H1 (cell line): ENCODE measurements at regions not wholly inside any gene's neighbourhood (a gene's known extent, or its start where the extent isn't known, plus 50 kb on each side); places are given as distances from the start of the nearest gene placed in this dataset.

ENCODE experiments used
- CTCF ChIA-PET: fragments of 300-600 bp; sonication (Branson Sonifier 250); formaldehyde crosslinking; loops from one replicate; lab custom pipeline; 2021; ENCODE audit not compliant: partially characterized antibody; lab: Charles Lee
- POLR2A ChIA-PET: fragments of 300-600 bp; sonication (Branson Sonifier 250); formaldehyde crosslinking; loops from one replicate; lab custom pipeline; 2021; ENCODE audit warnings: inconsistent platforms; ENCODE audit not compliant: partially characterized antibody; lab: Charles Lee
- DNase-seq, 2 experiments: peaks; one replicate each; pipeline versions ENCODE4 v3.0.0 to v3.0.0-alpha.2; 2010 to 2022; ENCODE audit warnings: low spot score in 2 of 2, low read depth in 1 of 2, mixed read lengths in 1 of 2
- FAIRE-seq: peaks from 2 replicates; lab custom pipeline; 2011; peaks lifted over from hg19 to GRCh38; lab: Jason Lieb, UNC
- H2AFZ ChIP-seq: 2 replicates; pipeline ENCODE4 v1.8.1; 2012; ENCODE audit warnings: low read length, inconsistent platforms
- H2AK5ac ChIP-seq: 2 replicates; pipeline ENCODE4 v1.6.1; 2013; ENCODE audit warnings: low read depth, low read length
- H2BK120ac ChIP-seq: replicated peaks from 2 replicates; pipeline ENCODE3; 2013; ENCODE audit warnings: low read depth, low read length, inconsistent platforms
- H2BK12ac ChIP-seq: 2 replicates; pipeline ENCODE4 v1.6.1; 2013; ENCODE audit warnings: low read depth, low read length
- H2BK15ac ChIP-seq: 2 replicates; pipeline ENCODE4 v1.6.1; 2013; ENCODE audit warnings: low read length
- H2BK20ac ChIP-seq: 2 replicates; pipeline ENCODE4 v1.6.1; 2013; ENCODE audit warnings: low read length
- H2BK5ac ChIP-seq: 2 replicates; pipeline ENCODE4 v1.6.1; 2013; ENCODE audit warnings: low read depth, low read length
- H3K14ac ChIP-seq: 2 replicates; pipeline ENCODE4 v1.6.1; 2013; ENCODE audit warnings: inconsistent platforms; ENCODE audit not compliant: insufficient read length
- H3K18ac ChIP-seq: 2 replicates; pipeline ENCODE4 v1.6.1; 2013; ENCODE audit warnings: low read length; ENCODE audit errors: extremely low read depth
- H3K23ac ChIP-seq: 2 replicates; pipeline ENCODE4 v1.6.1; 2013; ENCODE audit warnings: inconsistent platforms; ENCODE audit not compliant: insufficient read length
- H3K23me2 ChIP-seq: 2 replicates; pipeline ENCODE4 v1.6.1; 2013; ENCODE audit warnings: low read depth, low read length
- H3K27ac ChIP-seq: 2 replicates; pipeline ENCODE4 v1.6.1; 2011; ENCODE audit warnings: low read depth, low read length, inconsistent platforms
- H3K27me3 ChIP-seq, 4 experiments: replicated peaks in 1 of 4; 1 replicate in 1 of 4; 2 replicates in 3 of 4; pipeline versions ENCODE4 v1.6.1 to v1.8.1; 2011 to 2013; ENCODE audit warnings: low read length in 3 of 4, mild to moderate bottlenecking in 3 of 4, inconsistent platforms in 2 of 4, mixed read lengths in 2 of 4, moderate library complexity in 1 of 4; ENCODE audit not compliant: control insufficient read depth in 3 of 4, insufficient read depth in 3 of 4; ENCODE audit errors: extremely low read depth in 1 of 4
- H3K36me3 ChIP-seq, 4 experiments: 2 replicates each; pipeline versions ENCODE4 v1.6.1 to v1.8.1; 2011 to 2013; ENCODE audit warnings: mild to moderate bottlenecking in 4 of 4, low read length in 3 of 4, moderate library complexity in 2 of 4, control low read depth in 1 of 4, inconsistent platforms in 1 of 4; ENCODE audit not compliant: insufficient read depth in 4 of 4, control insufficient read depth in 2 of 4
- H3K4ac ChIP-seq: replicated peaks from 2 replicates; pipeline ENCODE3; 2013; ENCODE audit warnings: low read length, low read depth, mixed read lengths, inconsistent platforms; ENCODE audit not compliant: insufficient read length
- H3K4me1 ChIP-seq, 4 experiments: replicated peaks in 1 of 4; 1 replicate in 1 of 4; 2 replicates in 3 of 4; pipeline versions ENCODE4 v1.6.1 to v1.8.1; 2011 to 2013; ENCODE audit warnings: low read length in 3 of 4, inconsistent platforms in 2 of 4, mixed read lengths in 1 of 4; ENCODE audit not compliant: insufficient read depth in 4 of 4, control insufficient read depth in 3 of 4
- H3K4me2 ChIP-seq, 2 experiments: 2 replicates each; pipeline versions ENCODE4 v1.6.1 to v1.8.1; 2011 to 2013; ENCODE audit warnings: low read depth in 2 of 2, low read length in 2 of 2, control low read depth in 1 of 2, inconsistent platforms in 1 of 2, mild to moderate bottlenecking in 1 of 2; ENCODE audit not compliant: insufficient read depth in 1 of 2
- H3K4me3 ChIP-seq, 4 experiments: fragments of 200-600, 300-600 bp in 1 of 4; sonication (generic), shearing (Covaris generic), sonication (Bioruptor Twin) in 1 of 4; 2 replicates each; pipeline versions ENCODE4 v1.5.1 to v1.8.1; 2011 to 2016; ENCODE audit warnings: low read length in 4 of 4, low read depth in 3 of 4, control low read depth in 2 of 4, inconsistent platforms in 2 of 4, mild to moderate bottlenecking in 2 of 4, mixed read lengths in 1 of 4, moderate library complexity in 1 of 4; ENCODE audit not compliant: insufficient read depth in 2 of 4; ENCODE audit errors: extremely low read depth in 1 of 4
- H3K56ac ChIP-seq: replicated peaks from 2 replicates; pipeline ENCODE3; 2013; ENCODE audit warnings: low read depth, mild to moderate bottlenecking, mixed read lengths, low read length, inconsistent platforms; ENCODE audit not compliant: insufficient read length
- H3K79me1 ChIP-seq: 2 replicates; pipeline ENCODE4 v1.6.1; 2013; ENCODE audit warnings: low read depth, low read length, control low read depth
- H3K79me2 ChIP-seq, 2 experiments: 2 replicates each; pipeline versions ENCODE4 v1.6.1 to v1.8.1; 2012 to 2013; ENCODE audit warnings: low read length in 2 of 2, mild to moderate bottlenecking in 2 of 2, inconsistent platforms in 1 of 2; ENCODE audit not compliant: insufficient read depth in 2 of 2, control insufficient read depth in 1 of 2
- H3K9ac ChIP-seq, 4 experiments: replicated peaks in 1 of 4; 1 replicate in 1 of 4; 2 replicates in 3 of 4; pipeline versions ENCODE4 v1.6.1 to v1.8.1; 2011 to 2013; ENCODE audit warnings: low read depth in 3 of 4, low read length in 3 of 4, control low read depth in 2 of 4, mild to moderate bottlenecking in 2 of 4, moderate library complexity in 2 of 4, inconsistent platforms in 1 of 4; ENCODE audit errors: extremely low read depth in 1 of 4
- H3K9me3 ChIP-seq, 2 experiments: 2 replicates each; pipeline versions ENCODE4 v1.6.1 to v1.8.1; 2012 to 2013; ENCODE audit warnings: mild to moderate bottlenecking in 2 of 2, moderate library complexity in 2 of 2, control low read depth in 1 of 2, inconsistent platforms in 1 of 2, low read depth in 1 of 2, low read length in 1 of 2, mixed read lengths in 1 of 2; ENCODE audit not compliant: insufficient read depth in 2 of 2
- H4K20me1 ChIP-seq, 2 experiments: replicated peaks in 1 of 2; 2 replicates each; pipeline versions ENCODE3 to v1.8.1; 2011 to 2013; ENCODE audit warnings: inconsistent platforms in 2 of 2, low read length in 2 of 2, mild to moderate bottlenecking in 1 of 2; ENCODE audit not compliant: insufficient read depth in 2 of 2, control insufficient read depth in 1 of 2
- H4K5ac ChIP-seq: 2 replicates; pipeline ENCODE4 v1.6.1; 2013; ENCODE audit warnings: low read length, low read depth, mixed read lengths, inconsistent platforms; ENCODE audit not compliant: insufficient read length
- H4K8ac ChIP-seq: 2 replicates; pipeline ENCODE4 v1.8.0; 2013; ENCODE audit warnings: mild to moderate bottlenecking, moderate library complexity, low read length, inconsistent platforms; ENCODE audit not compliant: insufficient read depth; ENCODE audit errors: extremely low read depth
- H4K91ac ChIP-seq: replicated peaks from 2 replicates; pipeline ENCODE3; 2013; ENCODE audit warnings: low read length, mixed read lengths, inconsistent platforms; ENCODE audit not compliant: insufficient read length
- ASH2L ChIP-seq: fragments of 200-600, 300-600 bp; sonication (generic); IDR thresholded peaks from one replicate; pipeline ENCODE4 v1.7.1; 2017; ENCODE audit warnings: low read length
- BCL11A ChIP-seq, 2 experiments: IDR thresholded peaks; one replicate each; pipeline ENCODE4 v1.6.1; 2011; ENCODE audit warnings: low read depth in 2 of 2, low read length in 2 of 2, mild to moderate bottlenecking in 2 of 2
- BRCA1 ChIP-seq: IDR thresholded peaks from 2 replicates; pipeline ENCODE4 v1.6.1; 2012; ENCODE audit warnings: low read depth, low read length, improper control_type of control experiment
- CHD2 ChIP-seq: IDR thresholded peaks from 2 replicates; pipeline ENCODE4 v1.6.1; 2012; ENCODE audit warnings: low read length, improper control_type of control experiment
- CTCF ChIP-seq, 3 experiments: IDR thresholded peaks; 1 replicate in 2 of 3; 2 replicates in 1 of 3; pipeline versions ENCODE4 v1.5.1 to v1.6.1; 2011; ENCODE audit warnings: low read length in 3 of 3, mild to moderate bottlenecking in 3 of 3, inconsistent platforms in 2 of 3, low read depth in 1 of 3, moderate library complexity in 1 of 3; ENCODE audit not compliant: insufficient read depth in 1 of 3; ENCODE audit errors: control extremely low read depth in 1 of 3
- EGR1 ChIP-seq: IDR thresholded peaks from 2 replicates; pipeline ENCODE4 v1.6.1; 2011; ENCODE audit warnings: low read depth, low read length, borderline replicate concordance
- GABPA ChIP-seq: IDR thresholded peaks from 2 replicates; pipeline ENCODE4 v1.6.1; 2011; ENCODE audit warnings: mild to moderate bottlenecking, low read length, moderate library complexity, borderline replicate concordance; ENCODE audit not compliant: insufficient read depth
- GTF2F1 ChIP-seq: IDR thresholded peaks from 2 replicates; pipeline ENCODE4 v1.6.1; 2012; ENCODE audit warnings: low read depth, low read length, improper control_type of control experiment, borderline replicate concordance
- KDM1A ChIP-seq: fragments of 200-600, 300-600 bp; sonication (generic); IDR thresholded peaks from 2 replicates; pipeline ENCODE4 v1.7.1; 2016; ENCODE audit warnings: mild to moderate bottlenecking, low read length, borderline replicate concordance
- RAD21 ChIP-seq, 2 experiments: IDR thresholded peaks in 1 of 2; conservative IDR thresholded peaks in 1 of 2; 2 replicates each; pipeline ENCODE4 v1.6.1; 2011; ENCODE audit warnings: low read depth in 2 of 2, low read length in 2 of 2, improper control_type of control experiment in 1 of 2, inconsistent platforms in 1 of 2, mild to moderate bottlenecking in 1 of 2, moderate library complexity in 1 of 2
- SIN3A ChIP-seq, 2 experiments: IDR thresholded peaks in 1 of 2; conservative IDR thresholded peaks in 1 of 2; 2 replicates each; pipeline ENCODE4 v1.6.1; 2011 to 2012; ENCODE audit warnings: low read length in 2 of 2, improper control_type of control experiment in 1 of 2, low read depth in 1 of 2, mild to moderate bottlenecking in 1 of 2
- SIRT6 ChIP-seq: IDR thresholded peaks from one replicate; pipeline ENCODE4 v1.7.1; 2012; ENCODE audit warnings: low read length, inconsistent platforms
- WGBS, 2 experiments: shearing (Covaris generic) in 1 of 2; methylation state at CpG; one replicate each; pipeline versions ENCODE4 v1.1.6 to v1.1.7; 2013 to 2015; ENCODE audit warnings: low lambda C conversion rate in 2 of 2, mixed read lengths in 2 of 2, inconsistent platforms in 1 of 2, low coverage in 1 of 2, missing lambda C conversion rate in 1 of 2; ENCODE audit not compliant: insufficient replicate concordance in 2 of 2, insufficient coverage in 1 of 2, insufficient read length in 1 of 2; ENCODE audit errors: extremely low coverage in 1 of 2, missing lambda C conversion rate in 1 of 2; 5-methylcytosine and 5-hydroxymethylcytosine counted together

GRCh38 chr1:57879700-57880099 is 455.8 kb upstream of the DAB1 start:
- 89% methylated on average over 3 of the region's 3 CpGs; no CpG with 5 or more reads in 1 of the 2 experiments for WGBS, 2 experiments
- Histone ChIP-seq H4K8ac (no peak overlapping the region), H4K91ac (no peak overlapping the region), H2BK120ac (no peak overlapping the region), H4K5ac (no peak overlapping the region), H3K9me3 (no peaks in the 10 kb centered on the region), H3K27ac (no peak overlapping the region), H2BK12ac (no peak overlapping the region), H2AFZ (no peak overlapping the region), H3K79me1 (no peaks in the 10 kb centered on the region), H3K27me3 (no peaks in the 10 kb centered on the region), H3K9ac (no peak overlapping the region), H3K79me2 (no peaks in the 10 kb centered on the region; a peak in 1 of 4 replicates), H3K23ac (no peak overlapping the region), H3K56ac (no peak overlapping the region), H3K23me2 (no peaks in the 10 kb centered on the region), H4K20me1 (no peaks in the 10 kb centered on the region), H3K36me3 (no peaks in the 10 kb centered on the region), H2BK15ac (no peak overlapping the region), H2AK5ac (no peak overlapping the region), H3K4me2 (no peak overlapping the region), H3K4me3 (no peak overlapping the region), H2BK20ac (no peak overlapping the region), H3K4me1 (no peaks in the 10 kb centered on the region), H3K18ac (no peak overlapping the region), H2BK5ac (no peak overlapping the region), H3K14ac (no peak overlapping the region), H3K4ac (no peak overlapping the region)
- FAIRE-seq (no peak), DNase-seq (no peak)
- POLR2A ChIA-PET = no interaction called here
- CTCF ChIA-PET = interaction anchor here (0.7 to 1.0 kb wide), 4 partner anchors 9 to 647 kb away, joined by 3 to 4 read pairs (median 3); no protein-coding TSS in a partner anchor
- TF ChIP-seq KDM1A = no peak
- no peak for TF ChIP-seq BCL11A (IDR thresholded peaks at IDR 0.05; ENCODE audit: low read depth in 2 of 2, low read length in 2 of 2)
- TF ChIP-seq SIRT6 = no peak
- no peak for TF ChIP-seq RAD21 (IDR thresholded peaks at IDR 0.05 in 1 of 2, conservative IDR thresholded peaks at IDR 0.05 in 1 of 2; ENCODE audit: low read depth in 2 of 2, low read length in 2 of 2)
- TF ChIP-seq EGR1 = no peak
- no peak for TF ChIP-seq SIN3A (conservative IDR thresholded peaks at IDR 0.05 in 1 of 2, IDR thresholded peaks at IDR 0.05 in 1 of 2; ENCODE audit: low read depth in 1 of 2, low read length in 2 of 2)
- no peak for TF ChIP-seq GABPA
- TF ChIP-seq BRCA1 = no peak
- no peak for TF ChIP-seq CHD2
- TF ChIP-seq ASH2L = no peak
- TF ChIP-seq GTF2F1 = no peak
- TF ChIP-seq CTCF (IDR thresholded peaks at IDR 0.05; ENCODE audit: control extremely low read depth in 1 of 3, insufficient read depth in 1 of 3, low read depth in 1 of 3, low read length in 3 of 3) = no peak
